ENCODE measurements at regions not wholly inside any gene's neighbourhood (a gene's known extent, or its start where the extent isn't known, plus 50 kb on each side); places are given as distances from the start of the nearest gene placed in this dataset.

- no peak for DNase-seq (ENCODE audit: low read depth in 1 of 2, low spot score in 1 of 2)
- in situ Hi-C loops (cut with HindIII; ENCODE audit: low pct_unique_long_range_greater_than_20kb, low sequenced_read_pairs): no loop called here
- TF ChIP-seq JUND (IDR thresholded peaks at IDR 0.05; ENCODE audit: low read depth): no peak
Measured at GRCh38 chr16:54503011-54503855, 216.6 kb upstream of the IRX3 start.

GRCh38 chr16:54501797-54502196 is 215.2 kb upstream of the IRX3 start:
- DNase-seq (ENCODE audit: low read depth in 1 of 2, low spot score in 1 of 2): no peak
- in situ Hi-C loops (cut with HindIII; ENCODE audit: low pct_unique_long_range_greater_than_20kb, low sequenced_read_pairs): no loop called here

GRCh38 chr16:54493594-54493993 is 207.0 kb upstream of the IRX3 start:
- DNase-seq (ENCODE audit: low read depth in 1 of 2, low spot score in 1 of 2): no peak
- in situ Hi-C loops (cut with HindIII; ENCODE audit: low pct_unique_long_range_greater_than_20kb, low sequenced_read_pairs): no loop called here
- TF ChIP-seq JUND (IDR thresholded peaks at IDR 0.05; ENCODE audit: low read depth): no peak

More at GRCh38 chr16:54501797-54502196, 215.2 kb upstream of the IRX3 start:
- TF ChIP-seq JUND (IDR thresholded peaks at IDR 0.05; ENCODE audit: low read depth): no peak

- in situ Hi-C loops (cut with HindIII; ENCODE audit: low pct_unique_long_range_greater_than_20kb, low sequenced_read_pairs): no loop called here
Measured at GRCh38 chr16:54493061-54493460, 206.5 kb upstream of the IRX3 start.

GRCh38 chr16:54490112-54490488 is 203.5 kb upstream of the IRX3 start:
- in situ Hi-C loops (cut with HindIII; ENCODE audit: low pct_unique_long_range_greater_than_20kb, low sequenced_read_pairs): no loop called here
- DNase-seq (ENCODE audit: low read depth in 1 of 2, low spot score in 1 of 2): no peak
- no peak for TF ChIP-seq JUND (IDR thresholded peaks at IDR 0.05; ENCODE audit: low read depth)

More at GRCh38 chr16:54493061-54493460, 206.5 kb upstream of the IRX3 start:
- DNase-seq (ENCODE audit: low read depth in 1 of 2, low spot score in 1 of 2): no peak
- TF ChIP-seq JUND (IDR thresholded peaks at IDR 0.05; ENCODE audit: low read depth): no peak

- DNase-seq (ENCODE audit: low read depth in 1 of 2, low spot score in 1 of 2): no peak
- in situ Hi-C loops (cut with HindIII; ENCODE audit: low pct_unique_long_range_greater_than_20kb, low sequenced_read_pairs): no loop called here
- no peak for TF ChIP-seq JUND (IDR thresholded peaks at IDR 0.05; ENCODE audit: low read depth)
Measured at GRCh38 chr16:54489225-54490111, 202.9 kb upstream of the IRX3 start.

- TF ChIP-seq JUND (IDR thresholded peaks at IDR 0.05; ENCODE audit: low read depth): no peak
- no peak for DNase-seq (ENCODE audit: low read depth in 1 of 2, low spot score in 1 of 2)
- in situ Hi-C loops (cut with HindIII; ENCODE audit: low pct_unique_long_range_greater_than_20kb, low sequenced_read_pairs): no loop called here
Measured at GRCh38 chr16:54488729-54489128, 202.1 kb upstream of the IRX3 start.

GRCh38 chr16:54487933-54488332 is 201.3 kb upstream of the IRX3 start:
- DNase-seq (ENCODE audit: low read depth in 1 of 2, low spot score in 1 of 2): no peak
- TF ChIP-seq JUND (IDR thresholded peaks at IDR 0.05; ENCODE audit: low read depth): no peak
- in situ Hi-C loops (cut with HindIII; ENCODE audit: low pct_unique_long_range_greater_than_20kb, low sequenced_read_pairs): no loop called here

GRCh38 chr16:54484700-54485099 is 198.1 kb upstream of the IRX3 start:
- TF ChIP-seq JUND (IDR thresholded peaks at IDR 0.05; ENCODE audit: low read depth): no peak
- peak; percentile 17 to 77 for DNase-seq (ENCODE audit: low read depth in 1 of 2, low spot score in 1 of 2)
- in situ Hi-C loops (cut with HindIII; ENCODE audit: low pct_unique_long_range_greater_than_20kb, low sequenced_read_pairs): no loop called here

- in situ Hi-C loops (cut with HindIII; ENCODE audit: low pct_unique_long_range_greater_than_20kb, low sequenced_read_pairs): no loop called here
- TF ChIP-seq JUND (IDR thresholded peaks at IDR 0.05; ENCODE audit: low read depth): no peak
Measured at GRCh38 chr16:54482892-54483574, 196.4 kb upstream of the IRX3 start.

GRCh38 chr16:54480429-54480828 is 193.8 kb upstream of the IRX3 start:
- no peak for TF ChIP-seq JUND (IDR thresholded peaks at IDR 0.05; ENCODE audit: low read depth)
- in situ Hi-C loops (cut with HindIII; ENCODE audit: low pct_unique_long_range_greater_than_20kb, low sequenced_read_pairs): no loop called here
- no peak for DNase-seq (ENCODE audit: low read depth in 1 of 2, low spot score in 1 of 2)

More at GRCh38 chr16:54482892-54483574, 196.4 kb upstream of the IRX3 start:
- DNase-seq (ENCODE audit: low read depth in 1 of 2, low spot score in 1 of 2): no peak

GRCh38 chr16:54479546-54479945 is 193.0 kb upstream of the IRX3 start:
- in situ Hi-C loops (cut with HindIII; ENCODE audit: low pct_unique_long_range_greater_than_20kb, low sequenced_read_pairs): no loop called here
- no peak for TF ChIP-seq JUND (IDR thresholded peaks at IDR 0.05; ENCODE audit: low read depth)
- DNase-seq (ENCODE audit: low read depth in 1 of 2, low spot score in 1 of 2): no peak

Measured in T47D (cell line).